NCI-H1092 treated with DMSO at 0.1 percent for 48 hours (cell line): ENCODE measurements at regions not wholly inside any gene's neighbourhood (a gene's known extent, or its start where the extent isn't known, plus 50 kb on each side); places are given as distances from the start of the nearest gene placed in this dataset.

Experiments used
- DNase-seq: peaks from one replicate; lab custom pipeline; 2025; lab: John Stamatoyannopoulos, UW

DNA sequence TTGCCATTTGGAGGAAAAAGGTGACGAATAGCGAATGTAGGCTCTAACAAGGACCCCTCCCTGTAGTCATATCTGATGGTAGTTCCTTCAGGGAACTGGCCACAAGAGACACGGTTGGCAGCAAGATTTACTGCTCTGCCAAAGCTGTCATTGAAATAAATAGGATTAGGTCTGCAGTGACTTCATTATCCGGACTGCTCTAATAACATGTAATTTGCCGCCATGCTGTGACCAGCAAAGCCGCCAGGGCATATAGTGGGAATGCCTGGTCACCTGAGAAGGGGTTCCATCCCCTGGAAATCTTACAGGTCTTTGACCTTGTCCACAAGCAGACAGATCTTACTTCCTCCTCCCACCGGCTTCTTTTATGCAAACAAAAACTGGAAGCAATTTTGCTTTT lies 59.4 kb upstream of the LAPTM4A start:
- no peak for DNase-seq

DNA sequence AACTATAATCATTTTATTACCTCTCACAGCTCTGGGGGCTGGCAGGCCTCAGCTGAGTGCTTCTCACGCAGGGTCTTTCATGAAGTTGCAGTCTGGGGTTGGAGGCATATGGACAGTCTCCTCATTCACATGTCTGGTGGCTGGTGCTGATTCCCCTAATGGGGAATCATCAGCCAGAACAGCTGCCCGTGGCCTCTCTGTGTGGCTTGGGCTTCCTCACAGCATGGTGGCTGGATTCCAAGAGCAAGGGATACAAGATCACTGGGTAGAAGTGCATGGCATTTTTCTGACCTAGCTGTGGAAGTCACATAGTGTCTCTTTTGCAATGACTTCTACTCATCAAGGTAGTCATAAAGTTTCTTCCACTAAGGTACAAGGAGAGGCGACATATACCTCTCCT lies 59.0 kb upstream of the LAPTM4A start:
- DNase-seq, result no peak

DNA sequence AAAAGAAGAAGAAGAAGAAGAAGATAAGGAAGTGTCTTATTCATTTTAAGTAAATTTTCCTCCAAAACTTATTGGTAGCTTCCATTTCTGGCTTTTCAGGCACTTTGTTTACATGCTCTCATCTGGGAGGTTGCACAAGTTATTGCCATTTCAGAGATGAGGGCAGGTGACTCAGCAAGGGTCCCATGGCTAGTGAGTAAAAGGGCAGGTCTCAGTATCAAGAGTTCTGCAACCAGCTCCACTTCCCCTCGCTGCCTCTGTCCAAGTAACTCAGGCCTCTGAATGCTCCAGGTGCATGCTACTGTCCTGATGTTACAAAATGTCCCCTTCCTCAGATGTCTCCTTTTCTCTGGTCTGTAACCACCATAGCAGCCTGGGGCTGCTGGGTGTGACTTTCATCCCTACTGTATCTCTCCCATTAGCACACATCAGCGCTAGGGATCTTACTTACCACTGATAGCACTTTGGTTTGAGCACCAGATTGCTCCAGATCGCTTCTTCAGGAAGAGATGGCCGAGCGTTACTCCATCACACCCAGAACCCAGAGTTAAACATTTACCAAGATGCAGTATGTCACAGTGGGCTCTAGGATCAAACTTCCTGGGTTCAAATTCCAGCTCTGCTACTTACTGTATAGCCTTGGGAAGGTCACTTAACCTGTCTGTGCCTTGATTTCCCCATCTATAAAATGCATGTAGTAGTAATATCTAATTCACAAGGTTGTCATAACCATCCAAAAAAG lies 57.4 kb upstream of the LAPTM4A start:
- no peak for DNase-seq

- DNase-seq, result no peak
These were observed 56.3 kb upstream of the LAPTM4A start for GRCh38 chr2:20107776-20108175.

DNA sequence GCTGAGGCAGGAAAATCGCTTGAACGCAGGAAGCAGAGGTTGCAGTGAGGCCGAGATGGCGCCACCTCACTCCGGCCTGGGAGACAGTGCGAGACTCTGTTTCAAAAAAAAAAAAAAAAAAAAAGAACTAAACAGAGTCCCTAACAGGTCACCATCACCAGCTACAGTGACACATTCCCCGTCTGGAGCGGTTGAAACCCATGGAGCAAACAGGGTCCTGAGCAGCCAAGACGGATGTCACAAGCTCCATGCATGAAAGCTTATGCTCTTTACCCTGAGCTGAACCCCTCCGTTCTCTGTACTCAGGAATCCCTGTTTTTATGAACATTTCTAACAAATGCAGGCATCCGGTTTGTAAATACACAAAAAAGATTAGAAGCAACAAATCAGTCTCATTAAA lies 55.9 kb upstream of the LAPTM4A start:
- DNase-seq, result no peak

- DNase-seq, result no peak
These were observed 55.3 kb upstream of the LAPTM4A start for GRCh38 chr2:20106746-20107145.

DNA sequence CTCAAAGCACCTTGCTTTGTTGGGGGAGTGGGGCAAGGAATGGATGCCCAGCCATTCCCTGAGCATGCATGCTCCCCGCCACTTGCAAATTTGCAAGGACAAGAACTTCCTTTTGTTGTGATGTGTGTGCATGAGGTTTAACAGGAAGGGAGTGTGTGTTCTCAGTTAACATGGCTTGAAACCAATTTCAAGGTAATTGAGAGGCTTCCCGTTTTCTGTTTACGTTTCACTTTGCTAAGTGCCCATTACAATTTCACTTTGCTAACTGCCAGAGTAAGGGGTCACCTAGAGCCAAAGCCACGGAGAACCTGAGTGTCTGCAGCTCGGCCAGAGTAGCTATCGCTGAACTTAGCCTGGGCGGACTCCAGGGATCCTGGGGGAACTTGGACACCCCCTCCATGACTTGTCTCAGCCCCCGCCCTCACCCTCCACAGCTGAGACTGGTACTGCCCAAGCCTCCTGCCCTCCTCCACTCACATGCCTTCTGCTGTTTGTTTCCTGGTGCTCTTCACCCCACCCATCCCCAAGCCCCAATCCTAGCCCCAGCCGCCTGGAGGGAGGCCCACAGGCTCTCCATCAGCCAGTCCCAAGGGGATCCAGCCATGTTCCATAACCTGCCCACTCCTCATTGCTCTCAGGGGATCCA lies 53.6 kb upstream of the LAPTM4A start:
- no peak for DNase-seq

- no peak for DNase-seq
These were observed 52.1 kb upstream of the LAPTM4A start for GRCh38 chr2:20103530-20103929.
